Endodermal cell (in vitro differentiated cells): ENCODE measurements at regions not wholly inside any gene's neighbourhood (a gene's known extent, or its start where the extent isn't known, plus 50 kb on each side); places are given as distances from the start of the nearest gene placed in this dataset.

Source experiments
- DNase-seq: peaks from one replicate; pipeline ENCODE4 v3.0.0-alpha.2; 2017
- H3K27ac ChIP-seq: 2 replicates; pipeline ENCODE4 v1.5.1; 2013; ENCODE audit warnings: mild to moderate bottlenecking, low read depth, low read length, moderate library complexity
- H3K27me3 ChIP-seq: 2 replicates; pipeline ENCODE4 v1.6.1; 2013; ENCODE audit warnings: mild to moderate bottlenecking, low read length, moderate library complexity; ENCODE audit not compliant: insufficient read depth, control insufficient read depth, poor library complexity, severe bottlenecking
- H3K36me3 ChIP-seq: 2 replicates; pipeline ENCODE4 v1.7.0; 2013; ENCODE audit warnings: mild to moderate bottlenecking, low read length, moderate library complexity; ENCODE audit not compliant: control insufficient read depth, insufficient read depth
- H3K4me1 ChIP-seq: one replicate; pipeline ENCODE4 v1.7.0; 2013; ENCODE audit warnings: low read length; ENCODE audit not compliant: control insufficient read depth, insufficient read depth
- H3K4me3 ChIP-seq: 2 replicates; pipeline ENCODE4 v1.5.1; 2013; ENCODE audit warnings: mild to moderate bottlenecking, low read length, moderate library complexity
- H3K9ac ChIP-seq: 2 replicates; pipeline ENCODE4 v1.6.1; 2013; ENCODE audit warnings: mild to moderate bottlenecking, low read length, moderate library complexity; ENCODE audit not compliant: poor library complexity, severe bottlenecking; ENCODE audit errors: extremely low read depth
- H3K9me3 ChIP-seq: 2 replicates; pipeline ENCODE4 v1.6.1; 2013; ENCODE audit warnings: mild to moderate bottlenecking, low read length, moderate library complexity; ENCODE audit not compliant: control insufficient read depth
- H3K27ac Mint-ChIP-seq: 2 replicates; pipeline ENCODE4 v1.8.0; 2020; ENCODE audit warnings: mixed read lengths
- H3K27me3 Mint-ChIP-seq: 2 replicates; pipeline ENCODE4 v1.8.0; 2021; ENCODE audit warnings: mild to moderate bottlenecking, mixed read lengths; ENCODE audit not compliant: insufficient read depth
- H3K36me3 Mint-ChIP-seq: 2 replicates; pipeline ENCODE4 v1.8.0; 2020; ENCODE audit warnings: low read depth, mixed read lengths
- H3K4me1 Mint-ChIP-seq: 2 replicates; pipeline ENCODE4 v1.8.0; 2020; ENCODE audit warnings: mixed read lengths
- H3K4me3 Mint-ChIP-seq: 2 replicates; pipeline ENCODE4 v1.8.0; 2020; ENCODE audit warnings: mild to moderate bottlenecking, moderate library complexity, mixed read lengths
- H3K9me3 Mint-ChIP-seq: 2 replicates; pipeline ENCODE4 v1.8.0; 2020; ENCODE audit warnings: mild to moderate bottlenecking, mixed read lengths
- CTCF ChIP-seq: fragments of 200-600 bp; sonication (generic); conservative IDR thresholded peaks from 2 replicates; pipeline ENCODE4 v1.5.0; 2021; ENCODE audit warnings: antibody characterized with exemption, mild to moderate bottlenecking
- WGBS, 2 experiments: methylation state at CpG; one replicate each; pipeline versions ENCODE4 v1.1.5 to v1.1.7; 2013; ENCODE audit warnings: missing lambda C conversion rate in 2 of 2, mixed read lengths in 1 of 2; ENCODE audit not compliant: insufficient coverage in 1 of 2, insufficient read length in 1 of 2; 5-methylcytosine and 5-hydroxymethylcytosine counted together

GRCh38 chr11:44443836-44444769 lies 121.4 kb upstream of the CD82 start:
- no peak overlapping the region for H3K4me3 ChIP-seq
- no peaks in the 10 kb centered on the region for H3K36me3 ChIP-seq

GRCh38 chr11:44444770-44445321 lies 120.6 kb upstream of the CD82 start:
- DNase-seq: no peak
- Mint-ChIP-seq H3K36me3 (no peaks in the 10 kb centered on the region), H3K27me3 (peaks cover 20% of the 10 kb centered on the region), H3K27ac (no peak overlapping the region), H3K4me3 (no peak overlapping the region), H3K9me3 (peaks cover 14% of the 10 kb centered on the region), H3K4me1 (peaks cover 11% of the 10 kb centered on the region)
- no peak overlapping the region for H3K9ac ChIP-seq
- no peak overlapping the region for H3K27ac ChIP-seq
- no peak overlapping the region for H3K4me3 ChIP-seq
- H3K36me3 ChIP-seq: no peaks in the 10 kb centered on the region
- H3K4me1 ChIP-seq: no peaks in the 10 kb centered on the region
- WGBS, 2 experiments: 91 to 100% methylated on average over 1 to 2 of the region's 3 CpGs
- H3K9me3 ChIP-seq: peaks cover 5% of the 10 kb centered on the region
- TF ChIP-seq CTCF: no peak
- H3K27me3 ChIP-seq: no peaks in the 10 kb centered on the region

More at GRCh38 chr11:44443836-44444769, 121.4 kb upstream of the CD82 start:
- no peaks in the 10 kb centered on the region for H3K27me3 ChIP-seq
- H3K27me3 Mint-ChIP-seq: peaks cover 26% of the 10 kb centered on the region
- H3K9me3 ChIP-seq: peaks cover 5% of the 10 kb centered on the region
- no peak overlapping the region for H3K27ac Mint-ChIP-seq
- H3K36me3 Mint-ChIP-seq: no peaks in the 10 kb centered on the region
- peaks cover 14% of the 10 kb centered on the region for H3K9me3 Mint-ChIP-seq
- no peak overlapping the region for H3K4me3 Mint-ChIP-seq
- no peaks in the 10 kb centered on the region for H3K4me1 ChIP-seq
- peak; percentile 39 for TF ChIP-seq CTCF
- DNase-seq: peak; percentile 67
- WGBS, 2 experiments: 82 to 87% methylated on average over 22 to 28 of the region's 28 CpGs
- H3K27ac ChIP-seq: no peak overlapping the region
- H3K4me1 Mint-ChIP-seq: peaks cover 11% of the 10 kb centered on the region
- H3K9ac ChIP-seq: no peak overlapping the region

DNA sequence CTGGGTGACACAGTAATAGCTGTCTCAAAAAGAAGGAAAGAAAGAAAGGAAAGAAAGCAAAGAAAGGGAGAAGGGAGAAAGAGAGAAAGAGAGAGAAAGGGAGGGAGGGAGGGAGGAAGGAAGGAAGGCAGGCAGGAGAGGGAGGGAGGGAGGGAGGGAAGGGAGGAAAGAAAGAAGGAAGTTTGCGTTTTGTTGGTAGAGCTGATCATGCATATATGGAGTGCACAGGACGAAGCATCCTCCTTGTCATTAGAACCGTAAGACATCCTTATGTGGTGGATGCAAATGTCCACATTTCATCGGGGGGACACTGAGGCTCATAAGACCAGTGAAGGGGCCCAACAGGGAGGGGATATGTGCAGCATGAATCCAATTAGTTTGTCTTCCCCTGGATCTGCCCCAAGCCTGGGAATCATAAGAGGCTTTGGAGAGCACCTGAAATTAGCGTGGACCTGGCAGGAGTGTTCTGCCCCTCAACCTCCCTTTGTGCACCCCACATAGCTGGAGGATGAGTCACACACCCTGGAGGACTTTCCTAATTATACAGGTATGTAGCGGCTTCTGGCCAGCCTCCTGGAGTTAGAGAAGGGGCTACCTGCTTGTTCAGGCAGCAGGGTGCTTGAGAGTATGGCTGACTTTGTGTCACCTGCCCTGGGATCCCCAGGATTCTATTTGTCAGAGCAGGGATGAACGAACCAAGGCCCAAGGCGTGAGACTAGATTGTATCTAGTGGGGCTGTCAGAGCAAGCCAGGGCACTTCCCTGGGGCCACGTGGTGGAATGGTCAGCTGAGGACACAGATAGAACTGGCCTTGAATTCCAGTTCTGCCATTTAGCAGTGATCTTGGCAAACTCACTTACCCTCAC lies 119.7 kb upstream of the CD82 start:
- Histone ChIP-seq H3K27ac (no peak overlapping the region), H3K27me3 (no peaks in the 10 kb centered on the region), H3K4me3 (no peak overlapping the region), H3K36me3 (no peaks in the 10 kb centered on the region), H3K9me3 (peaks cover 5% of the 10 kb centered on the region), H3K4me1 (peaks cover 3% of the 10 kb centered on the region), H3K9ac (no peak overlapping the region)
- TF ChIP-seq CTCF: no peak
- H3K9me3 Mint-ChIP-seq: peaks cover 12% of the 10 kb centered on the region
- H3K27ac Mint-ChIP-seq: peak overlapping the region; percentile 52
- 65% methylated on average over 9 of the region's 9 CpGs for WGBS, 2 experiments
- no peak overlapping the region for H3K4me3 Mint-ChIP-seq
- H3K4me1 Mint-ChIP-seq: peaks cover 11% of the 10 kb centered on the region
- peaks cover 11% of the 10 kb centered on the region for H3K27me3 Mint-ChIP-seq
- no peaks in the 10 kb centered on the region for H3K36me3 Mint-ChIP-seq
- peak; percentile 88 for DNase-seq
